NCI-H2171 treated with DMSO at 0.1 percent for 48 hours (cell line): ENCODE measurements at regions not wholly inside any gene's neighbourhood (a gene's known extent, or its start where the extent isn't known, plus 50 kb on each side); places are given as distances from the start of the nearest gene placed in this dataset.
"Not testable (repeated sequence)": the region's sequence is repeated elsewhere in the genome, so short reads cannot be mapped to it uniquely, and the experiment has no call there.

Experiments used
- DNase-seq: peaks from one replicate; lab custom pipeline; 2025; lab: John Stamatoyannopoulos, UW

- no peak for DNase-seq
Measured at GRCh38 chr2:199558156-199558555, 100.4 kb upstream of the SATB2 start.

DNA sequence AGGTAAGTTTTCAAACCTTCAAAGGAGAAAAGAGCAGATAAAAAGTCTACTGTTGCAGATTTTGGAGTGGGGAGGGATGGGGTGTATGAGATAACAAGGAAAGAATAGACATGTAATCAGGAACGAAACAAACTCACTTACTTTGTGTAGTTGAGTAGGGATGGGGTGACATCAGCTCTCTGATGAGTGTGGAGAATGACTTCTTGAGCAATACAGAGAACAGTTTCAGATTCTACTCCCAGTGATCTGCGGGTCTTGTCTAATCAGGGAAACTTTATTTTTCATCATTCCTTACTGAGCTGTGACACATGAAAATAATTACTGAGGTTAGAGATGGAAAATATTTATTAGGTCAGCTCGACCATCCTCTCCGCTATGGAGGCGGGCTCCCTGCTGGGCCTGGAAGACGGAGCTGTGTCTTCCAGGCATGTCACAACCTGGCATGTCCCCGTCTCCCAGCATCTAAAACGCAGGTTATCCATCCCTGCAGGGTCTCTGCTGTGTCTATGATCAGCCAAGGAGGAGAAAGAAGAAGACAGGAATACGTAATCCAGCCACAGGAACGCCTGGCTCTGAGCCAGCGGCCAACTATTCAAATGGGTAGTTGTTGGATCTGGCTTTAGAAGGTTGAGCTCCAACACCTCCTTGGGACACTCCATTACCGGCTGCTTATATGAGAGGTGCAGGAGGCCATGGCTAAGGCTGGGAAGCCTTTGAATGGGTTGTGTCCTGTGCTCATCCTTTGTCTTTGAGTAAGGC, 99.0 kb upstream of the SATB2 start:
- no peak for DNase-seq

- DNase-seq = no peak
Measured at GRCh38 chr2:199554026-199554425, 96.3 kb upstream of the SATB2 start.

GRCh38 chr2:199552141-199552540, 94.4 kb upstream of the SATB2 start:
- no peak for DNase-seq

DNA sequence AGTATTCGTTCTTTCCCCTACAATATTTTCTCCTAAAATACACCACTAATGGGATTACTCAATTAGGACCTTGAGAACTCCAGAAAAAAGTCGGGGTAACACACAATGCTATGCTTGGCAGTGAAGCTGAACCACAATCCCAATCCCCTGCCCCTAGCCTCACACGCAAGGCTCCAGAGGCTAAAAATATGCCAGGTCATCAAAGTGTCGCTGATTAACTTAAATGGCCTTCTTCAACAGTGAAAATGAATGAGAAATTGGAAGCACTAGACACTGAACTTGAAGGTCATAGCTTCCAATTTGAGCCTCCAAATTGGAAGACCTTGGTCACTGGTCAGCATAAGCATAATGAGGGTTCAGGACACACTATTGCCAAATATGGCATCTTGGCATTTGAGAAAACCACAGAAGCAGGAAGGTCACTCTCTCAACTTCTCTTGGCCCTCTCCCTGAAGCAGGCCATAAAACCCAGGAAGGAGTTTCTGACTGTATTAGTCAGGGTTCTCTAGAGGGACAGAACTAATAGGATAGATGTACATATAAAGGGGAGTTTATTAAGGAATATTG, 86.0 kb upstream of the SATB2 start:
- no peak for DNase-seq

DNA sequence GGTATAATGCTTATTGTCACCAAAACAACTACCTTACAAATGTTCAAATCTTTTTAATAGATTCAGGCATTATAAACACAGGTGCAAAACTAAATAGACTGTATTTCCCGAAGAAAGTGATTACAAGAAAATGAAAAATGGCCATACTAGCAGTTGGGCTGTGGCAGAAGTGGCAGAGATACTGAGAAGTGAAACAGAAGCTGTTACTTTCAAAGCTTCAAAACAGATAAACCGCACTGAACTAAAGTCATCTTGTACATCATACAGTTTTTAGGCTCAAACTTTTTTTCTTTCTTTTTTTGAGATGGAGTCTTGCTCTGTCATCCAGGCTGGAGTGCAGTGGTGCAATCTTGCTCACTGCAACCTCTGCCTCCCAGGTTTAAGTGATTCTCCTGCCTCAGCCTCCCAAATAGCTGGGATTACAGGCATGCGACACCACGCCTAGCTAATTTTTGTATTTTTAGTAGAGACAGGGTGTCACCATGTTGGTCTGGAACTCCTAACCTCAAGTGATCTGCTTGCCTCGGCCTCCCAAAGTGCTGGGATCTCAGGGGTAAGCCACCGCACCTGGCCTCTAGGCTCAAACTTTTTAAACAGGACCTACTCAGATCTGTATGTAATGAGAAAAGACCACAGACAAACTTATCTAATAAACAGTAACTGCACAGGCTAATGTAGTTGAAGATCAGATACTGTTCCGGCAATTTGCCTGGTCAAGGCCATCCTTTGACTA, 77.9 kb upstream of the SATB2 start:
- DNase-seq = no peak

- DNase-seq = not testable (repeated sequence)
Measured at GRCh38 chr2:199533873-199534272, 76.1 kb upstream of the SATB2 start.

- DNase-seq = no peak
Measured at GRCh38 chr2:199527071-199527470, 69.3 kb upstream of the SATB2 start.

GRCh38 chr2:199524689-199525574, 67.2 kb upstream of the SATB2 start:
- no peak for DNase-seq

DNA sequence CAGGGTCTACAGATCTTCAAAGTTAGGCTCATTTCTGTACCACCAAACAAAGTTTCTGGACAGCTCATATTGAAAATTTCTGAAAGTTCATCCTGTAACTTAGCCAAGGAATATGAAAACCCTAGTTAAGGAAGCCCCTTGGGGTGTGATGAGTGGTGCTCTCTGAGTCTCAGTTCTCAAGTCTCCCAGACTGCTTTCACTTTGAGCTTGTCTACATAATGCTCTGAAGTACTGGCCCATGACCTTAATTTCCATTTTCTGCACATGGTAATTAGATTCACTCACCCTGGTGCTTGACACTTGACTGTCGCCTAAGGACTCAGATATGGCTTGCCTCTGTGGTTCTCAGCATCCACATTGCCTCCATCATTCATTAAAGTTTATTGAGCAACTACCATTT, 51.7 kb upstream of the SATB2 start:
- no peak for DNase-seq
